PC-9 (cell line): ENCODE measurements at regions not wholly inside any gene's neighbourhood (a gene's known extent, or its start where the extent isn't known, plus 50 kb on each side); places are given as distances from the start of the nearest gene placed in this dataset.

ENCODE experiments used
- BruUV-seq: library from RNA; stranded (reverse); fragments of 400-500 nt; replicated peaks from 2 replicates; lab custom pipeline; 2021; lab: Mats Ljungman, UMichigan
- CTCF ChIA-PET: fragments of 300-600 bp; sonication (Branson Sonifier 250); formaldehyde crosslinking; loops from one replicate; lab custom pipeline; 2022; ENCODE audit warnings: antibody characterized with exemption; lab: Charles Lee
- POLR2A ChIA-PET: fragments of 300-600 bp; sonication (Branson Sonifier 250); formaldehyde crosslinking; loops from one replicate; lab custom pipeline; 2022; ENCODE audit warnings: antibody characterized with exemption; ENCODE audit not compliant: unreplicated experiment; lab: Charles Lee
- DNase-seq, 2 experiments: peaks; one replicate each; pipeline versions ENCODE4 v3.0.0 to v3.0.0-alpha.2; 2015 to 2022; ENCODE audit warnings: mixed read lengths in 1 of 2
- H2AFZ ChIP-seq: fragments of 200-600 bp; sonication (generic); 2 replicates; pipeline ENCODE4 v1.8.1; 2017; ENCODE audit warnings: antibody characterized with exemption
- H3F3A ChIP-seq: fragments of 200-600 bp; sonication (generic); 2 replicates; pipeline ENCODE4 v1.8.1; 2017; ENCODE audit warnings: antibody characterized with exemption, mild to moderate bottlenecking, low read depth; ENCODE audit not compliant: insufficient read depth
- H3K27ac ChIP-seq: fragments of 200-600 bp; sonication (generic); 2 replicates; pipeline ENCODE4 v1.6.1; 2016; ENCODE audit warnings: mixed run types
- H3K27me3 ChIP-seq: fragments of 200-600 bp; sonication (generic); 2 replicates; pipeline ENCODE4 v1.6.1; 2016; ENCODE audit warnings: low read depth, mixed run types; ENCODE audit not compliant: insufficient read depth
- H3K36me3 ChIP-seq: fragments of 200-600 bp; sonication (generic); 2 replicates; pipeline ENCODE4 v1.6.1; 2016; ENCODE audit warnings: low read depth, mixed run types
- H3K4me1 ChIP-seq: fragments of 200-600 bp; sonication (generic); replicated peaks from 2 replicates; pipeline ENCODE4 v1.6.1; 2016; ENCODE audit warnings: mixed run types; ENCODE audit not compliant: insufficient read depth
- H3K4me2 ChIP-seq: fragments of 200-600 bp; sonication (generic); 2 replicates; pipeline ENCODE4 v1.6.1; 2017; ENCODE audit warnings: mixed run types
- H3K4me3 ChIP-seq: fragments of 200-600 bp; sonication (generic); 2 replicates; pipeline ENCODE4 v1.6.1; 2016; ENCODE audit warnings: mixed run types
- H3K79me2 ChIP-seq: fragments of 200-600 bp; sonication (generic); 2 replicates; pipeline ENCODE4 v1.6.1; 2017; ENCODE audit warnings: low read depth, mixed run types
- H3K9me2 ChIP-seq: fragments of 200-600 bp; sonication (generic); 2 replicates; pipeline ENCODE4 v1.8.1; 2017; ENCODE audit warnings: mild to moderate bottlenecking; ENCODE audit not compliant: insufficient read depth
- H3K9me3 ChIP-seq: fragments of 200-600 bp; sonication (generic); 2 replicates; pipeline ENCODE4 v1.8.1; 2016; ENCODE audit warnings: low read depth; ENCODE audit not compliant: insufficient read depth
- H4K20me1 ChIP-seq: fragments of 200-600 bp; sonication (generic); 2 replicates; pipeline ENCODE4 v1.8.1; 2017; ENCODE audit not compliant: insufficient read depth
- CTCF ChIP-seq: fragments of 200-600 bp; sonication (generic); conservative IDR thresholded peaks from 2 replicates; pipeline ENCODE4 v1.6.1; 2017; ENCODE audit warnings: mixed run types, antibody characterized with exemption, mild to moderate bottlenecking, moderate library complexity
- EZH2 ChIP-seq: fragments of 200-600 bp; sonication (generic); IDR thresholded peaks from 2 replicates; pipeline ENCODE4 v1.8.0; 2017; ENCODE audit warnings: antibody characterized with exemption, low read depth
- intact Hi-C: fragments of 100-400 bp; cut with micrococcal nuclease; formaldehyde crosslinking; loops from one replicate; pipeline ENCODE4 v1.10.0; 2022; ENCODE audit not compliant: unreplicated experiment

- DNase-seq, result no peak
- no peaks in the 10 kb centered on the region for H3K9me3 ChIP-seq
- TF ChIP-seq EZH2 (no peak), CTCF (no peak)
- ChIA-PET POLR2A (no interaction called here), CTCF (no interaction called here)
- no peaks in the 10 kb centered on the region for H3K4me1 ChIP-seq
- no TSS peak for BruUV-seq
- intact Hi-C loops, result no loop called here
- no peak overlapping the region for H2AFZ ChIP-seq
- no peak overlapping the region for H3K27ac ChIP-seq
- H4K20me1 ChIP-seq, result no peaks in the 10 kb centered on the region
- no peak overlapping the region for H3K4me2 ChIP-seq
- no peaks in the 10 kb centered on the region for H3K27me3 ChIP-seq
- H3K4me3 ChIP-seq, result no peak overlapping the region
- no peaks in the 10 kb centered on the region for H3K79me2 ChIP-seq
- no peaks in the 10 kb centered on the region for H3K36me3 ChIP-seq
- no peaks in the 10 kb centered on the region for H3F3A ChIP-seq
- H3K9me2 ChIP-seq, result no peaks in the 10 kb centered on the region
These were observed 152.7 kb downstream of the SEC61B start for GRCh38 chr9:99374793-99375192.

GRCh38 chr9:99375481-99375880 is 153.4 kb downstream of the SEC61B start:
- no peak overlapping the region for H3K4me2 ChIP-seq
- no peak for DNase-seq
- no TSS peak for BruUV-seq
- H3F3A ChIP-seq, result no peaks in the 10 kb centered on the region
- H3K4me1 ChIP-seq, result no peaks in the 10 kb centered on the region
- no peaks in the 10 kb centered on the region for H4K20me1 ChIP-seq
- H3K27ac ChIP-seq, result no peak overlapping the region
- no peaks in the 10 kb centered on the region for H3K9me2 ChIP-seq
- intact Hi-C loops, result no loop called here
- no peaks in the 10 kb centered on the region for H3K27me3 ChIP-seq
- no peak overlapping the region for H3K4me3 ChIP-seq
- no peaks in the 10 kb centered on the region for H3K9me3 ChIP-seq
- POLR2A ChIA-PET, result no interaction called here
- TF ChIP-seq CTCF, result no peak
- TF ChIP-seq EZH2, result no peak
- no peak overlapping the region for H2AFZ ChIP-seq
- no peaks in the 10 kb centered on the region for H3K36me3 ChIP-seq
- CTCF ChIA-PET, result no interaction called here
- no peaks in the 10 kb centered on the region for H3K79me2 ChIP-seq

- DNase-seq, result no peak
- no peak for TF ChIP-seq CTCF
- no peaks in the 10 kb centered on the region for H4K20me1 ChIP-seq
- H3F3A ChIP-seq, result no peaks in the 10 kb centered on the region
- intact Hi-C loops, result no loop called here
- no peak overlapping the region for H2AFZ ChIP-seq
- no peaks in the 10 kb centered on the region for H3K27me3 ChIP-seq
- no peaks in the 10 kb centered on the region for H3K36me3 ChIP-seq
- ChIA-PET POLR2A (no interaction called here), CTCF (no interaction called here)
- no peak overlapping the region for H3K4me3 ChIP-seq
- no peaks in the 10 kb centered on the region for H3K9me3 ChIP-seq
- no peak overlapping the region for H3K4me2 ChIP-seq
- no peaks in the 10 kb centered on the region for H3K4me1 ChIP-seq
- no TSS peak for BruUV-seq
- no peaks in the 10 kb centered on the region for H3K9me2 ChIP-seq
- H3K79me2 ChIP-seq, result no peaks in the 10 kb centered on the region
- no peak overlapping the region for H3K27ac ChIP-seq
These were observed 156.0 kb downstream of the SEC61B start for GRCh38 chr9:99377790-99378775.
